ENCODE measurements at regions not wholly inside any gene's neighbourhood (a gene's known extent, or its start where the extent isn't known, plus 50 kb on each side); places are given as distances from the start of the nearest gene placed in this dataset.
"Not testable (repeated sequence)": the region's sequence is repeated elsewhere in the genome, so short reads cannot be mapped to it uniquely, and the experiment has no call there.

GRCh38 chr5:100398815-100399214, 136.4 kb upstream of the FAM174A start:
- DNase-seq (ENCODE audit: extremely low read depth in 1 of 2, low read depth in 1 of 2): not testable (repeated sequence)

GRCh38 chr5:100379254-100379858, 155.8 kb upstream of the FAM174A start:
- DNase-seq (ENCODE audit: extremely low read depth in 1 of 2, low read depth in 1 of 2): not testable (repeated sequence)

GRCh38 chr5:100364757-100365478, 170.3 kb upstream of the FAM174A start:
- not testable (repeated sequence) for DNase-seq (ENCODE audit: extremely low read depth in 1 of 2, low read depth in 1 of 2)

- DNase-seq (ENCODE audit: extremely low read depth in 1 of 2, low read depth in 1 of 2): not testable (repeated sequence)
Observed at GRCh38 chr5:100364343-100364742, 170.8 kb upstream of the FAM174A start.

GRCh38 chr5:100359998-100360397, 175.2 kb upstream of the FAM174A start:
- not testable (repeated sequence) for DNase-seq (ENCODE audit: extremely low read depth in 1 of 2, low read depth in 1 of 2)

- DNase-seq (ENCODE audit: extremely low read depth in 1 of 2, low read depth in 1 of 2): not testable (repeated sequence)
Observed at GRCh38 chr5:100346269-100346668, 188.9 kb upstream of the FAM174A start.

- DNase-seq (ENCODE audit: extremely low read depth in 1 of 2, low read depth in 1 of 2): not testable (repeated sequence)
Observed at GRCh38 chr5:100341485-100341884, 193.7 kb upstream of the FAM174A start.

- no peak for DNase-seq (ENCODE audit: extremely low read depth in 1 of 2, low read depth in 1 of 2)
Observed at GRCh38 chr5:100322483-100322882, 212.7 kb upstream of the FAM174A start.

GRCh38 chr5:100319885-100320284, 215.3 kb upstream of the FAM174A start:
- DNase-seq (ENCODE audit: extremely low read depth in 1 of 2, low read depth in 1 of 2): no peak

- DNase-seq (ENCODE audit: extremely low read depth in 1 of 2, low read depth in 1 of 2): no peak
Observed at GRCh38 chr5:100313657-100314056, 221.5 kb upstream of the FAM174A start.

- no peak for DNase-seq (ENCODE audit: extremely low read depth in 1 of 2, low read depth in 1 of 2)
Observed at GRCh38 chr5:100311806-100312205, 223.4 kb upstream of the FAM174A start.

GRCh38 chr5:100306000-100306399, 229.2 kb upstream of the FAM174A start:
- DNase-seq (ENCODE audit: extremely low read depth in 1 of 2, low read depth in 1 of 2): no peak

- DNase-seq (ENCODE audit: extremely low read depth in 1 of 2, low read depth in 1 of 2): no peak
Observed at GRCh38 chr5:100303216-100303615, 232.0 kb upstream of the FAM174A start.

- DNase-seq (ENCODE audit: extremely low read depth in 1 of 2, low read depth in 1 of 2): no peak
Observed at GRCh38 chr5:100299261-100299660, 235.9 kb upstream of the FAM174A start.

GRCh38 chr5:100276071-100276470, 259.1 kb upstream of the FAM174A start:
- no peak for DNase-seq (ENCODE audit: extremely low read depth in 1 of 2, low read depth in 1 of 2)

- DNase-seq (ENCODE audit: extremely low read depth in 1 of 2, low read depth in 1 of 2): no peak
Observed at GRCh38 chr5:100275631-100276030, 259.5 kb upstream of the FAM174A start.

GRCh38 chr5:100273846-100274580, 261.2 kb upstream of the FAM174A start:
- no peak for DNase-seq (ENCODE audit: extremely low read depth in 1 of 2, low read depth in 1 of 2)

- no peak for DNase-seq (ENCODE audit: extremely low read depth in 1 of 2, low read depth in 1 of 2)
Observed at GRCh38 chr5:100270023-100270771, 265.0 kb upstream of the FAM174A start.

- no peak for DNase-seq (ENCODE audit: extremely low read depth in 1 of 2, low read depth in 1 of 2)
Observed at GRCh38 chr5:100260968-100261367, 274.2 kb upstream of the FAM174A start.

- DNase-seq (ENCODE audit: extremely low read depth in 1 of 2, low read depth in 1 of 2): no peak
Observed at GRCh38 chr5:100252944-100253343, 282.2 kb upstream of the FAM174A start.

GRCh38 chr5:100252037-100252436, 283.1 kb upstream of the FAM174A start:
- no peak for DNase-seq (ENCODE audit: extremely low read depth in 1 of 2, low read depth in 1 of 2)
